Right atrium auricular region (tissue), 2 donors: ENCODE measurements at regions not wholly inside any gene's neighbourhood (a gene's known extent, or its start where the extent isn't known, plus 50 kb on each side); places are given as distances from the start of the nearest gene placed in this dataset.
A peak's percentile ranks its signal among the peaks of the same experiment; 100 is the strongest.

Source experiments
- DNase-seq: peaks from one replicate; pipeline ENCODE4 v3.0.0-alpha.2; 2019; ENCODE audit warnings: low spot score
- H3K27ac ChIP-seq, 2 donors: fragments of 200-600 bp; sonication (generic); 1 replicate in 1 of 2; 2 replicates in 1 of 2; pipeline ENCODE4 v1.5.1; 2016 to 2019
- H3K27me3 ChIP-seq, 2 donors: fragments of 200-600 bp; sonication (generic); one replicate each; pipeline versions ENCODE4 v1.5.1 to v1.6.0; 2017 to 2019
- H3K36me3 ChIP-seq: fragments of 200-600 bp; sonication (generic); one replicate; pipeline ENCODE4 v1.5.1; 2016
- H3K4me1 ChIP-seq, 2 donors: fragments of 200-600 bp; sonication (generic); one replicate each; pipeline versions ENCODE4 v1.5.1 to v1.6.0; 2017 to 2019
- H3K4me3 ChIP-seq, 2 donors: fragments of 200-600 bp; sonication (generic); 1 replicate in 1 of 2; 2 replicates in 1 of 2; pipeline ENCODE4 v1.5.1; 2017 to 2019; ENCODE audit warnings: mild to moderate bottlenecking in 1 of 2, moderate library complexity in 1 of 2
- H3K9me3 ChIP-seq, 2 donors: fragments of 200-600 bp; sonication (generic); one replicate each; pipeline ENCODE4 v1.5.1; 2019
- TF ChIP-seq, protein P1 (sequence below), 2 donors: fragments of 200-600 bp; sonication (generic); IDR thresholded peaks; one replicate each; pipeline ENCODE4 v1.5.1; 2019; ENCODE audit warnings: antibody characterized with exemption in 2 of 2

DNA sequence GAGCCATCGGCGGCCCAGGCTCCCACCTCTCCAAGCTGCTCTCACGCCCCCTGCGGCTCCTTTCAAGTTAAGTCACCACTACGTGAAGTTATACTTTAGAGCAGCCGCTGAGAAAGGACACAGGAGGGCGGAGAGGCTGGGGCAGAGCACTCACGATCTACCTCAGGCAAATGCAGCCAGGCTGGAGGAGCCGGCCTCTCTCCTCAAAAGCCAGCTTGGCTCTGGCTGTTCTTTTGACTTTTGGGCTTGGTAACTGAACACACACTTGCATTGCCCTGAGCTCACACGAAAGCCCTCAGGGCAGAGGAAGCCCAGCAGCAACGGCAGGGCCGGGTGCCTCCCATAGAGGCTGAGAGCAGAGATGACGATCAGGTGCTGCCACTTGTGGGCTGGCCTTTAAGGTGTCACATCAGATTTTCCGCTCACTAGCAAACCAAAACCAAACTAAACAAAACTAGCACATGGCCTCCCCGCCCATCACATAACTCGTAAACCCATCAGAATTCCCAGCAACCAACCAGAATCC is 75.2 kb downstream of the PITPNM2 start:
- Histone ChIP-seq H3K4me1 (peaks cover 0 to 70% of the 10 kb centered on the region in 2 donors), H3K4me3 (no peak overlapping the region), H3K27ac (peak overlapping the region; percentile 74 to 86), H3K27me3 (no peaks in the 10 kb centered on the region), H3K36me3 (no peaks in the 10 kb centered on the region), H3K9me3 (no peaks in the 10 kb centered on the region)
- DNase-seq: no peak
- TF ChIP-seq, protein P1, sequence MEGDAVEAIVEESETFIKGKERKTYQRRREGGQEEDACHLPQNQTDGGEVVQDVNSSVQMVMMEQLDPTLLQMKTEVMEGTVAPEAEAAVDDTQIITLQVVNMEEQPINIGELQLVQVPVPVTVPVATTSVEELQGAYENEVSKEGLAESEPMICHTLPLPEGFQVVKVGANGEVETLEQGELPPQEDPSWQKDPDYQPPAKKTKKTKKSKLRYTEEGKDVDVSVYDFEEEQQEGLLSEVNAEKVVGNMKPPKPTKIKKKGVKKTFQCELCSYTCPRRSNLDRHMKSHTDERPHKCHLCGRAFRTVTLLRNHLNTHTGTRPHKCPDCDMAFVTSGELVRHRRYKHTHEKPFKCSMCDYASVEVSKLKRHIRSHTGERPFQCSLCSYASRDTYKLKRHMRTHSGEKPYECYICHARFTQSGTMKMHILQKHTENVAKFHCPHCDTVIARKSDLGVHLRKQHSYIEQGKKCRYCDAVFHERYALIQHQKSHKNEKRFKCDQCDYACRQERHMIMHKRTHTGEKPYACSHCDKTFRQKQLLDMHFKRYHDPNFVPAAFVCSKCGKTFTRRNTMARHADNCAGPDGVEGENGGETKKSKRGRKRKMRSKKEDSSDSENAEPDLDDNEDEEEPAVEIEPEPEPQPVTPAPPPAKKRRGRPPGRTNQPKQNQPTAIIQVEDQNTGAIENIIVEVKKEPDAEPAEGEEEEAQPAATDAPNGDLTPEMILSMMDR (IDR thresholded peaks at IDR 0.05): no peak

DNA sequence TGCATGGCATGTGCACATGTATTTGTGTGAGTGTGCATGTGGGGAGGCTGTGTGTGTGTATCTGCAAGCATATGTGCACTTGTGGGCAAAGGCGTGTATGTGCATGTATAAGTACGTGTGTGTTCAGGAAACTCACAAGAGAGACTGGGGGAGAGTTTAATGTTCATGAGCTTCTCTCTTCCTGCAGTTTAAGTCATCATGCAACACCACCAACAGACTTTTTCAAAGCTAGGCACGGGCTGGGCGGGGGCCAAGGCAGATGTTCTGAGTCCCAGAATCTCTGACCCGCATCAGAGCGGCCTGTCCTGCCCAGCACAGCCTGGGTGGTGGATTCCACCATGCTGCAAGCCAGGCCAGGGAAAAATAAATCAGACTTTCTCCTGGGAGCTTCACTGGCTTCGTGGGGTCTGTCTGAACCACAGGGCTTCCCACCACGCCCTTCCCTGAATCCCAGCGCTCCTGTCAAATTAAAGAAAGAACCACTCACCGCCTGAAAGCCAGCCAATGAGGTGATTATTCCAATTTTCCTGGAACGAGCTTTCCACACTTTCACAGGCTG is 75.7 kb downstream of the PITPNM2 start:
- Histone ChIP-seq H3K36me3 (no peaks in the 10 kb centered on the region), H3K4me1 (peaks cover 0 to 75% of the 10 kb centered on the region in 2 donors), H3K9me3 (no peaks in the 10 kb centered on the region), H3K27me3 (no peaks in the 10 kb centered on the region), H3K27ac (peak overlapping the region; percentile 74 to 86), H3K4me3 (no peak overlapping the region)
- no peak for DNase-seq
- TF ChIP-seq, protein P1 (IDR thresholded peaks at IDR 0.05): no peak

DNA sequence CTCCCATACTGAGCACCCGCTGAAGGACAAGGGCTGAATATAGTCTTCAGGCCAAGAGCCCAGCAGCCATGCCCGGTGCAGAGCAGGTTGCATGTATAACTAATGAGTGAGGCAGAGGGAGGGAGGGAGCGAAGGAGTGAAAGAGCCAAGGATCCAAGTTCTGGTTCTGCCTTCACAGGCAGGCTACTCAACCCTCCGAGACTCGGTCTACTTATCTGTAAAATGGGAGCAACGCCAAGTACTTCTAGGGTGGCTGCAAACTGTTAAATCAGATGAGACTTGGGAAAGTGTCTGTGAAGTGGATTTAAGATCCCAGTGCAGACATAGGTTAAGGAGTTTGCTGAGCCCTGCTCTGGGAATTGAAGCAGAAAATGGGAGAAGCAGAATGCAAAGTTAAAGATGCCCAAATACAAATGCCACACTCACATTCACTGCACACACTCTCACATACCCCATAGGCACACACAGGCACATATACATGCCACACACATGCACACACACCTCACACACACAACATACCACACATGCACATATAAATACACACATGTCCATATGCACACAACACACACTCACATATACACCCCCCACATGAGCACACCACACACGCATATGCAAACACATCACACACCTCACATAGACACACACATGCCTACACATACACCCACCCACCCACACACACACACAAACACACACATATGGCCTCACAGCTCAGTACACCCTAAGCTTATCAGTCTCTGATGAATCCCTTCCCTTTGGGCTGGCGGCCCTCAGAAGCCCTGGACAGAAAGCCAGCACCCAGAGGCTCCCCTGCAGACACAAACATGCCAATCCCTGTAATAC is 76.7 kb downstream of the PITPNM2 start:
- peaks cover 0 to 85% of the 10 kb centered on the region in 2 donors for H3K4me1 ChIP-seq

DNA sequence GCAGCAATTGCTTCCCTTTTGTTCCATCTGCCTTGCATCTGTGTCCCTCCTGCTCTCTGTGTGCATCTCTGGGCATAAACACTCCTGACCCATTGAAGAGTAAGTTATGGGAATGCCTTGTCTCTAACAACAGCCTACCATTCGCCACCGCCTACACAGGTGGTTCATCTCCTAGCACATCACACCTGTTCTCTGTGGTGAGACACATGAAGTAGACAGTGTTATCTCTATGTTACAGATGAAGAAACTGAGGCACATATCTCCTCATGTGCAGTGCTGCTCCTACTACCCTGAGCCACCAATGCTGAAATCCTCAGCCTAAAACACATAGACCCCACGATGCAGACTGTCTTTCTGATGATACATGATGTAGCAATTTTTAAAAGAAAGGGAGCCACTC is 77.6 kb downstream of the PITPNM2 start:
- Histone ChIP-seq H3K4me3 (no peak overlapping the region), H3K4me1 (peaks cover 0 to 87% of the 10 kb centered on the region in 2 donors), H3K36me3 (no peaks in the 10 kb centered on the region), H3K9me3 (no peaks in the 10 kb centered on the region), H3K27ac (peak overlapping the region in 1 of 2 donors; percentile 86), H3K27me3 (no peaks in the 10 kb centered on the region)
- no peak for DNase-seq
- TF ChIP-seq, protein P1 (IDR thresholded peaks at IDR 0.05): no peak

More for the DNA sequence above, 76.7 kb downstream of the PITPNM2 start:
- DNase-seq: no peak
- Histone ChIP-seq H3K27ac (peak overlapping the region; percentile 74 to 86), H3K36me3 (no peaks in the 10 kb centered on the region), H3K27me3 (no peaks in the 10 kb centered on the region), H3K9me3 (no peaks in the 10 kb centered on the region), H3K4me3 (no peak overlapping the region)
- TF ChIP-seq, protein P1 (IDR thresholded peaks at IDR 0.05): no peak

DNA sequence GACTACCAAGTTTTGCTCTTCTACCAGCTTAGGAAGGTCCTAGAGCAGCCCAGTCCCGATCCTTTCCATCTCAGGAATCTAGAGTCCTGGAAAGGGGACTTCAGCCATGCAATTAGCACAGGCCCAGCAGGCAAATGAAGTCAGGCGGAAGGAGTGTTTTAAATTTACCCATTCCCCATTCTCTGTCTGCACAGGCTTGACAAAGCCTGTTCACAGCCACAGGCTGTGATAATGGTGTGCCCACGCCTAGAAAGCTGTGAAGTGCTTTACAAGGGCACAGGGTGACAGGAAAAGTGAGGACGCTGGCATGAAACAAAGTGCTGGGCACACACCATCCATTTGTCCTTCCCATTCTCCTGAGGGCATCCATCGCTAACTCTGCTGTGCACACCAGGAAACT is 79.0 kb downstream of the PITPNM2 start:
- no peaks in the 10 kb centered on the region for H3K36me3 ChIP-seq
- H3K4me1 ChIP-seq: peaks cover 0 to 78% of the 10 kb centered on the region in 2 donors
- peak overlapping the region; percentile 86 to 88 for H3K27ac ChIP-seq
- TF ChIP-seq, protein P1 (IDR thresholded peaks at IDR 0.05): no peak
- DNase-seq: no peak
- no peaks in the 10 kb centered on the region for H3K9me3 ChIP-seq
- H3K4me3 ChIP-seq: no peak overlapping the region
- H3K27me3 ChIP-seq: no peaks in the 10 kb centered on the region
